Hepatocyte (in vitro differentiated cells): ENCODE measurements at regions not wholly inside any gene's neighbourhood (a gene's known extent, or its start where the extent isn't known, plus 50 kb on each side); places are given as distances from the start of the nearest gene placed in this dataset.

Source experiments
- EZH2 ChIP-seq: fragments of 200-600 bp; sonication (generic); IDR thresholded peaks from 2 replicates; pipeline ENCODE4 v1.6.1; 2016; ENCODE audit warnings: antibody characterized with exemption, mild to moderate bottlenecking, borderline replicate concordance
- TF ChIP-seq, protein P1 (sequence below): fragments of 200-600 bp; sonication (generic); IDR thresholded peaks from 2 replicates; pipeline ENCODE4 v1.5.1; 2016; ENCODE audit warnings: antibody characterized with exemption, mild to moderate bottlenecking; ENCODE audit not compliant: poor library complexity

DNA sequence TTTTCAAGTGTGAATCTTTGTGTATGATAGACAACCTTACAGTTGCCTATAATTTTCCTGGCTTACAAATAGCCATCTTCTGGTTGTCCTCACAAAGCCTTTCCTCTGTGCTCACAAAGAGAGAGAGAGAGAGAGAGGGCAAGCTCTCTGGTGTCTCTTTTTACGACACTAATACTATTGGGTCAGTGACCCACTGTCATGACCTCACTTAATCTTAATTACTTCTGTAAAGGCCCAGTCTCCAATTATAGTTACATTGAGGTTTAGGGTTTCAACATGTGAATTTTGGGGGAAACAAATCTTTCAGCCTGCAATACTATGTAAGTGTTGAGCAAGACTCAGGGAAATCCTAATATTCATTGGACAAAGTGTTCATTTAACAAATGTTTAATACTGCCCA lies 167.4 kb upstream of the COL11A1 start:
- TF ChIP-seq, protein P1, sequence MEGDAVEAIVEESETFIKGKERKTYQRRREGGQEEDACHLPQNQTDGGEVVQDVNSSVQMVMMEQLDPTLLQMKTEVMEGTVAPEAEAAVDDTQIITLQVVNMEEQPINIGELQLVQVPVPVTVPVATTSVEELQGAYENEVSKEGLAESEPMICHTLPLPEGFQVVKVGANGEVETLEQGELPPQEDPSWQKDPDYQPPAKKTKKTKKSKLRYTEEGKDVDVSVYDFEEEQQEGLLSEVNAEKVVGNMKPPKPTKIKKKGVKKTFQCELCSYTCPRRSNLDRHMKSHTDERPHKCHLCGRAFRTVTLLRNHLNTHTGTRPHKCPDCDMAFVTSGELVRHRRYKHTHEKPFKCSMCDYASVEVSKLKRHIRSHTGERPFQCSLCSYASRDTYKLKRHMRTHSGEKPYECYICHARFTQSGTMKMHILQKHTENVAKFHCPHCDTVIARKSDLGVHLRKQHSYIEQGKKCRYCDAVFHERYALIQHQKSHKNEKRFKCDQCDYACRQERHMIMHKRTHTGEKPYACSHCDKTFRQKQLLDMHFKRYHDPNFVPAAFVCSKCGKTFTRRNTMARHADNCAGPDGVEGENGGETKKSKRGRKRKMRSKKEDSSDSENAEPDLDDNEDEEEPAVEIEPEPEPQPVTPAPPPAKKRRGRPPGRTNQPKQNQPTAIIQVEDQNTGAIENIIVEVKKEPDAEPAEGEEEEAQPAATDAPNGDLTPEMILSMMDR = no peak
- TF ChIP-seq EZH2 = no peak
